ENCODE measurements at regions not wholly inside any gene's neighbourhood (a gene's known extent, or its start where the extent isn't known, plus 50 kb on each side); places are given as distances from the start of the nearest gene placed in this dataset.

GRCh38 chr12:94048757-94049156 lies 99.6 kb upstream of the PLXNC1 start:
- TF ChIP-seq CTCF (IDR thresholded peaks at IDR 0.05) (no peak), POLR2A (IDR thresholded peaks at IDR 0.05) (no peak)
